HFF-Myc (cell line): ENCODE measurements at regions not wholly inside any gene's neighbourhood (a gene's known extent, or its start where the extent isn't known, plus 50 kb on each side); places are given as distances from the start of the nearest gene placed in this dataset.

ENCODE experiments used
- DNase-seq: peaks from one replicate; pipeline ENCODE4 v3.0.0-alpha.2; 2011; ENCODE audit warnings: low read depth; ENCODE audit errors: extremely low read depth
- H3K4me3 ChIP-seq: replicated peaks from 2 replicates; pipeline ENCODE4 v1.5.1; 2011; ENCODE audit warnings: low read depth, mild to moderate bottlenecking, control low read depth, low read length
- CTCF ChIP-seq: IDR thresholded peaks from 2 replicates; pipeline ENCODE4 v1.5.1; 2012; ENCODE audit warnings: mild to moderate bottlenecking, low read depth, low read length, control low read depth; ENCODE audit errors: missing control alignments

GRCh38 chr1:199122532-199123311 lies 483.9 kb downstream of the PTPRC start:
- no peak for DNase-seq
- TF ChIP-seq CTCF, result no peak
- H3K4me3 ChIP-seq, result no peak overlapping the region

DNA sequence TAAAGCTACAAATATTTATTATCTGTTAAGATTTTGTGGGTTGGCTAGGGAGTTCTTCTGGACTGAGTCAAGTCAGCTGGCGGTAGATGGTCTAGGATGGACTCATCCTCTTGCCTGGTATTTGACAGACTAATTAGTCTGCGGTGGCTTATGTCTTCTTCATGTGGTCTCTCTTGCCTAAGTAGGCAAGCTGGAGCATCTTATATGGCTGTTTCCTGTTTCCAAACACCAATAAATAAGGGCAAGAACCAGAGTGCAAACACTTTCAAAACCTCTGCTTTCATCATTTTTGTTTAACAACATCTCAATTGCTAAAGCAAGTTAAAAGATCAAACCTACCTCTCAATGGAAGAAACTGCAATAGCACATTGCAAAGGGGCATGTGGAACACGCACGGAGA lies 484.8 kb downstream of the PTPRC start:
- no peak for TF ChIP-seq CTCF
- H3K4me3 ChIP-seq, result no peak overlapping the region
- DNase-seq, result peak; percentile 5

DNA sequence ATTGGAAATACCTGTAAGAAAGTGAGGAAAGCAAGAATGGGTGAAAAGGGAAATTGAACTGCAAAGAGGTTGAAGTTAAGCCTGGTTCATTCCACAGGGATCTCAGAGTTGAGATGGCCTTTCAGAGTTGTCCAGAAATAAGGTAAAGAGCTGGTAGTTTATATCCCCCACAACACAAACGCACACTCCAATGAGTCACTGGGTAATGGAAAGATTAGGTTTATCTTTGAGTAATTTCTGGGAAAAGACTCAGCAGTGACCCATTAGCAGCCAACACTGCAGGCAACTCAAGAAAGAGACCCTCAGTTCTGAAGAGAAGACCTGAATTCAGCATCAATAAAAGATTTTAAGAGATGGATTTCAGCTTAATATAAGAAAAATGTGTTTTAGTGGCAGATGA lies 485.5 kb downstream of the PTPRC start:
- DNase-seq, result no peak
- H3K4me3 ChIP-seq, result no peak overlapping the region
- TF ChIP-seq CTCF, result no peak

- H3K4me3 ChIP-seq, result no peak overlapping the region
- no peak for DNase-seq
- TF ChIP-seq CTCF, result no peak
Measured at GRCh38 chr1:199129247-199129646, 490.4 kb downstream of the PTPRC start.

GRCh38 chr1:199132006-199132405 lies 493.2 kb downstream of the PTPRC start:
- no peak overlapping the region for H3K4me3 ChIP-seq
- no peak for TF ChIP-seq CTCF
- no peak for DNase-seq

GRCh38 chr1:199135901-199136300 lies 497.1 kb downstream of the PTPRC start:
- no peak for TF ChIP-seq CTCF
- DNase-seq, result no peak
- no peak overlapping the region for H3K4me3 ChIP-seq

DNA sequence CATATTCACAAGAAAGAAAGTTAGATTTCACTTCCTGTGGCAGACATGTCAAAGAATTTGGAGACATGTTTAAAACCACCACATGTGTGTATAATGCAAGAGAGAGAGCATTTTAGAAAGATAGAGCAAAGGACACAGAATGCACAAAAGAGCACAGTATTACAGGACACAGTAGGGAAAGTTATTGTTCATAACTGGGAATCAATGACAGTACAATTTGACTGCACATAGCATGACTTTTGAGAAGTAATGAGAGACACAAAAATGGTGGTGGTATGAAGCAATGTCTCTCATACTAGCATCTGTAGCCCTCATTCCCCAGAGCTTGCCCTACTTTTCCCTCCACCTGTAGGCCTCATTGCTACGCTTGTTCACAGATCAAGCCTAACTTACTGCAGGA lies 499.2 kb downstream of the PTPRC start:
- no peak for TF ChIP-seq CTCF
- DNase-seq, result no peak
- H3K4me3 ChIP-seq, result no peak overlapping the region
